H9 (cell line): ENCODE measurements at regions not wholly inside any gene's neighbourhood (a gene's known extent, or its start where the extent isn't known, plus 50 kb on each side); places are given as distances from the start of the nearest gene placed in this dataset.

Source experiments
- DNase-seq: peaks from one replicate; pipeline ENCODE4 v3.0.0-alpha.2; 2017
- H2AFZ ChIP-seq: one replicate; pipeline ENCODE4 v1.6.1; 2013; ENCODE audit warnings: mild to moderate bottlenecking, low read length, control low read depth, moderate library complexity
- H2AK5ac ChIP-seq: 2 replicates; pipeline ENCODE4 v1.6.1; 2013; ENCODE audit warnings: low read length, control low read depth, mixed read lengths; ENCODE audit not compliant: insufficient read length
- H2BK120ac ChIP-seq: one replicate; pipeline ENCODE4 v1.6.1; 2013; ENCODE audit warnings: low read depth, mild to moderate bottlenecking, low read length, control low read depth, inconsistent platforms; ENCODE audit not compliant: poor library complexity, severe bottlenecking
- H2BK12ac ChIP-seq: 2 replicates; pipeline ENCODE4 v1.6.1; 2013; ENCODE audit warnings: low read length, control low read depth, mixed read lengths, low read depth; ENCODE audit not compliant: insufficient read length
- H2BK15ac ChIP-seq: 2 replicates; pipeline ENCODE4 v1.6.1; 2013; ENCODE audit warnings: low read depth, low read length, control low read depth
- H2BK20ac ChIP-seq: one replicate; pipeline ENCODE4 v1.6.1; 2013; ENCODE audit warnings: low read depth, mild to moderate bottlenecking, low read length, control low read depth, inconsistent platforms; ENCODE audit not compliant: poor library complexity, severe bottlenecking
- H2BK5ac ChIP-seq: 2 replicates; pipeline ENCODE4 v1.6.1; 2013; ENCODE audit warnings: low read length, control low read depth, mixed read lengths; ENCODE audit not compliant: insufficient read length
- H3K14ac ChIP-seq: 2 replicates; pipeline ENCODE4 v1.6.1; 2013; ENCODE audit warnings: low read length, control low read depth; ENCODE audit not compliant: insufficient read depth
- H3K18ac ChIP-seq: 2 replicates; pipeline ENCODE4 v1.6.1; 2013; ENCODE audit warnings: low read depth, mild to moderate bottlenecking, mixed read lengths, low read length, control low read depth; ENCODE audit not compliant: insufficient read length
- H3K23ac ChIP-seq: 2 replicates; pipeline ENCODE4 v1.6.1; 2013; ENCODE audit warnings: low read length, control low read depth, mixed read lengths, low read depth; ENCODE audit not compliant: insufficient read length
- H3K23me2 ChIP-seq: 2 replicates; pipeline ENCODE4 v1.6.1; 2013; ENCODE audit warnings: low read depth, mild to moderate bottlenecking, mixed read lengths, low read length, control low read depth; ENCODE audit not compliant: insufficient read length, poor library complexity, severe bottlenecking
- H3K27ac ChIP-seq: 2 replicates; pipeline ENCODE4 v1.5.1; 2013; ENCODE audit warnings: low read length, control low read depth, mixed read lengths, low read depth; ENCODE audit not compliant: insufficient read length
- H3K27me3 ChIP-seq: 2 replicates; pipeline ENCODE4 v1.6.1; 2013; ENCODE audit warnings: low read length, control low read depth, inconsistent platforms; ENCODE audit not compliant: insufficient read depth
- H3K4ac ChIP-seq: 2 replicates; pipeline ENCODE4 v1.6.1; 2013; ENCODE audit warnings: low read depth, mild to moderate bottlenecking, control low read depth, inconsistent platforms, low read length, moderate library complexity
- H3K4me1 ChIP-seq: 2 replicates; pipeline ENCODE4 v1.6.1; 2013; ENCODE audit warnings: low read length, control low read depth, inconsistent platforms; ENCODE audit not compliant: insufficient read depth
- H3K4me2 ChIP-seq: 2 replicates; pipeline ENCODE4 v1.6.1; 2013; ENCODE audit warnings: low read length, control low read depth, mixed read lengths; ENCODE audit not compliant: insufficient read length, insufficient read depth
- H3K56ac ChIP-seq: 2 replicates; pipeline ENCODE4 v1.6.1; 2013; ENCODE audit warnings: low read depth, mild to moderate bottlenecking, mixed read lengths, low read length, control low read depth; ENCODE audit not compliant: insufficient read length
- H3K79me1 ChIP-seq: 2 replicates; pipeline ENCODE4 v1.6.1; 2013; ENCODE audit warnings: low read depth, mild to moderate bottlenecking, moderate library complexity, low read length, control low read depth, inconsistent platforms; ENCODE audit not compliant: insufficient read depth, poor library complexity, severe bottlenecking
- H3K79me2 ChIP-seq: 2 replicates; pipeline ENCODE4 v1.6.1; 2013; ENCODE audit warnings: low read length, control low read depth, inconsistent platforms; ENCODE audit not compliant: insufficient read depth
- H3K9ac ChIP-seq: 2 replicates; pipeline ENCODE4 v1.6.1; 2013; ENCODE audit warnings: low read length, control low read depth, mixed read lengths; ENCODE audit not compliant: insufficient read length; ENCODE audit errors: extremely low read depth
- H3K9me3 ChIP-seq: one replicate; pipeline ENCODE4 v1.6.1; 2013; ENCODE audit warnings: low read depth, low read length, inconsistent platforms; ENCODE audit not compliant: control insufficient read depth
- H3T11ph ChIP-seq: one replicate; pipeline ENCODE4 v1.6.1; 2013; ENCODE audit warnings: mild to moderate bottlenecking, low read length, control low read depth, inconsistent platforms
- H4K20me1 ChIP-seq: one replicate; pipeline ENCODE4 v1.6.1; 2013; ENCODE audit not compliant: control insufficient read depth, insufficient read length, insufficient read depth
- H4K5ac ChIP-seq: 2 replicates; pipeline ENCODE4 v1.6.1; 2013; ENCODE audit warnings: low read depth, mild to moderate bottlenecking, mixed read lengths, low read length, control low read depth; ENCODE audit not compliant: insufficient read length
- H4K8ac ChIP-seq: replicated peaks from 2 replicates; pipeline ENCODE4 v1.6.1; 2013; ENCODE audit warnings: low read length, control low read depth, mixed read lengths, low read depth; ENCODE audit not compliant: insufficient read length
- H4K91ac ChIP-seq: 2 replicates; pipeline ENCODE4 v1.6.1; 2013; ENCODE audit warnings: low read depth, mild to moderate bottlenecking, moderate library complexity, mixed read lengths, low read length, control low read depth; ENCODE audit not compliant: insufficient read length
- H3K27ac Mint-ChIP-seq, 3 experiments: 2 replicates in 2 of 3; 3 replicates in 1 of 3; pipeline ENCODE4 v1.8.0; 2020 to 2021; ENCODE audit warnings: mixed read lengths in 3 of 3, mild to moderate bottlenecking in 1 of 3, moderate library complexity in 1 of 3
- H3K27me3 Mint-ChIP-seq: 2 replicates; pipeline ENCODE4 v1.8.0; 2021; ENCODE audit warnings: low read depth, mild to moderate bottlenecking, moderate library complexity, mixed read lengths
- H3K36me3 Mint-ChIP-seq, 3 experiments: 2 replicates in 2 of 3; 3 replicates in 1 of 3; pipeline ENCODE4 v1.8.0; 2020 to 2021; ENCODE audit warnings: low read depth in 3 of 3, mixed read lengths in 3 of 3; ENCODE audit not compliant: insufficient read depth in 1 of 3
- H3K4me1 Mint-ChIP-seq, 2 experiments: 2 replicates each; pipeline ENCODE4 v1.8.0; 2020; ENCODE audit warnings: mixed read lengths in 2 of 2
- H3K4me3 Mint-ChIP-seq, 2 experiments: 2 replicates in 1 of 2; 3 replicates in 1 of 2; pipeline ENCODE4 v1.8.0; 2020 to 2021; ENCODE audit warnings: mild to moderate bottlenecking in 2 of 2, mixed read lengths in 2 of 2, moderate library complexity in 1 of 2
- H3K9me3 Mint-ChIP-seq, 2 experiments: 2 replicates in 1 of 2; 3 replicates in 1 of 2; pipeline ENCODE4 v1.8.0; 2020; ENCODE audit warnings: mild to moderate bottlenecking in 2 of 2, mixed read lengths in 2 of 2, moderate library complexity in 1 of 2
- WGBS: extraction: QIAGEN DNeasy Blood & Tissue Kit; methylation state at CpG from one replicate; pipeline ENCODE4 v1.1.7; 2013; ENCODE audit warnings: missing lambda C conversion rate, low lambda C conversion rate, mixed read lengths; ENCODE audit not compliant: insufficient read length; ENCODE audit errors: extremely low coverage; 5-methylcytosine and 5-hydroxymethylcytosine counted together
- TF ChIP-seq, protein P1 (sequence below): fragments of 200-600 bp; sonication (generic); conservative IDR thresholded peaks from 3 replicates; pipeline ENCODE4 v1.8.0; 2021; ENCODE audit warnings: antibody characterized with exemption, mild to moderate bottlenecking

DNA sequence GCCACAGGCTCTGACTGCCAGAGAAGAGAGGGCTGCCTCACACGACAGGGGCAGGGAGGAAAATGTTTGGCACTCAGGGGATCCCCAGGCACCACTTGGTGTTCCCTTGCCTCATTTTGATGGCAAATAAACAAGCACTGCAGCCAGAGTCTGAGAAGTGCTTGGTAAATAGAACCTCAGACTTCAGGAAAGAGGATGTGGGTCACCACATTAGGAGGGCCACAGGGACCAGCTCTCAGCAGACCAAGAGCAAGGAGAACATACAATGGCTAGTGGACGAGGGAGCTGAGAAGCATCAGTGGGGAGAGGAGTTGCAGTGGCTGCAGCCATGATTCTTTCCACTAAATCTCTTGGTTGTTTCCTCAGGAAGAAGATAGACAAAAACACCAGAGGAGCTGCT, 413.9 kb downstream of the GADD45G start:
- TF ChIP-seq, protein P1, sequence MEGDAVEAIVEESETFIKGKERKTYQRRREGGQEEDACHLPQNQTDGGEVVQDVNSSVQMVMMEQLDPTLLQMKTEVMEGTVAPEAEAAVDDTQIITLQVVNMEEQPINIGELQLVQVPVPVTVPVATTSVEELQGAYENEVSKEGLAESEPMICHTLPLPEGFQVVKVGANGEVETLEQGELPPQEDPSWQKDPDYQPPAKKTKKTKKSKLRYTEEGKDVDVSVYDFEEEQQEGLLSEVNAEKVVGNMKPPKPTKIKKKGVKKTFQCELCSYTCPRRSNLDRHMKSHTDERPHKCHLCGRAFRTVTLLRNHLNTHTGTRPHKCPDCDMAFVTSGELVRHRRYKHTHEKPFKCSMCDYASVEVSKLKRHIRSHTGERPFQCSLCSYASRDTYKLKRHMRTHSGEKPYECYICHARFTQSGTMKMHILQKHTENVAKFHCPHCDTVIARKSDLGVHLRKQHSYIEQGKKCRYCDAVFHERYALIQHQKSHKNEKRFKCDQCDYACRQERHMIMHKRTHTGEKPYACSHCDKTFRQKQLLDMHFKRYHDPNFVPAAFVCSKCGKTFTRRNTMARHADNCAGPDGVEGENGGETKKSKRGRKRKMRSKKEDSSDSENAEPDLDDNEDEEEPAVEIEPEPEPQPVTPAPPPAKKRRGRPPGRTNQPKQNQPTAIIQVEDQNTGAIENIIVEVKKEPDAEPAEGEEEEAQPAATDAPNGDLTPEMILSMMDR = no peak
- Histone ChIP-seq H2BK5ac (no peak overlapping the region), H3K9me3 (no peaks in the 10 kb centered on the region), H3K4ac (no peak overlapping the region), H4K91ac (no peak overlapping the region), H3K56ac (no peak overlapping the region), H3T11ph (no peak overlapping the region), H3K79me2 (no peaks in the 10 kb centered on the region), H2BK120ac (no peak overlapping the region), H2AK5ac (no peak overlapping the region), H3K23ac (no peak overlapping the region), H3K4me2 (no peak overlapping the region), H3K23me2 (no peaks in the 10 kb centered on the region), H2BK15ac (no peak overlapping the region), H3K27ac (no peak overlapping the region), H2BK12ac (no peak overlapping the region), H4K5ac (no peak overlapping the region), H3K27me3 (no peaks in the 10 kb centered on the region), H3K9ac (no peak overlapping the region), H2BK20ac (no peak overlapping the region), H3K4me1 (no peaks in the 10 kb centered on the region), H3K14ac (no peak overlapping the region), H2AFZ (no peak overlapping the region), H4K8ac (no peak overlapping the region), H3K18ac (no peak overlapping the region), H3K79me1 (no peaks in the 10 kb centered on the region), H4K20me1 (no peaks in the 10 kb centered on the region)
- Mint-ChIP-seq H3K27me3 (peaks cover 6% of the 10 kb centered on the region), H3K4me1 (no peaks in the 10 kb centered on the region), H3K36me3 (no peaks in the 10 kb centered on the region), H3K27ac (no peak overlapping the region; a peak in 1 of 7 replicates), H3K9me3 (no peaks in the 10 kb centered on the region; a peak in 2 of 5 replicates), H3K4me3 (no peak overlapping the region)
- no CpG with 5 or more reads among the region's 2 CpGs for WGBS
- no peak for DNase-seq
